Stimulated activated CD4-positive, alpha-beta T cell treated with anti-CD3 and anti-CD28 coated beads, Interleukin-12 subunit alpha, Interleukin-12 subunit beta, amount 100 ng/mL, for 48 hours (primary cell): ENCODE measurements at regions not wholly inside any gene's neighbourhood (a gene's known extent, or its start where the extent isn't known, plus 50 kb on each side); places are given as distances from the start of the nearest gene placed in this dataset.

Source experiments
- DNase-seq, 3 donors: peaks; one replicate each; pipeline ENCODE4 v3.0.0-alpha.2; 2020; ENCODE audit warnings: low read depth in 2 of 3, low spot score in 1 of 3

DNA sequence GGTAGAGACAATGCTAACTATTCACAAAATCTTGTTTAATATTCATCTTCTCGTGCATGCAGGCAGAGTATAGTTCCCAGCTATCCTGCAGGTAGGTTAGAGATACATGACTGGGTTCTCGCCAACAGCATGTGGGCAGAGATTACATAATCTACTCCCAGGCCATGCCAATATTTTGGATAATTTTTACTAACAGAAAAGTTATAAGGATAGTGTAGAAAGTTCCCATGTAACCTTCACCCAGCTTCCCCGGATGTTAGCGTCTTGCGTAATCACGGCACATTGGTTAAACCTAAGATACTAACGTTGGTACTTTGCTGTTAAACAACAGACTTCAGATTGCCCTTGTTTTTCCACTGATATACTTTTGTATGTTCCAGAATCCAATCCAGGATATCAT, 215.5 kb upstream of the LARGE1 start:
- no peak for DNase-seq

DNA sequence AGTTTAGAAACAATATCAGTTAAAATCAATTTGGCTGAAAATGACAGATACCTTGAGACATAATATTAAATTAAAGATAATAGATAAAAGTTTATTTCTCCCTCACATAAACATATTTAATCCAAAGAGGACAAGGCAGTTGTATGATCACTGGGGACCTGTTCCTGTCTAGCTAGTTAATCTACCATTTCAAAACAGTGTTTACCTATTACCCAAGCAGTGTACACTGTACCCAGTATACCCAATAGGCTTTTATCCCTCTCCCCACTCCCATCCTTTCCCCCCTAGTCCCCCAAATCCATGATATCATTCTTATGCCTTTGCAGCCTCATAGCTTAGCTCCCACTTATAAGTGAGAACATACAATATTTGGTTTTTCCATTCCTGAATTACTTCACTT, 229.7 kb upstream of the LARGE1 start:
- DNase-seq: no peak

DNA sequence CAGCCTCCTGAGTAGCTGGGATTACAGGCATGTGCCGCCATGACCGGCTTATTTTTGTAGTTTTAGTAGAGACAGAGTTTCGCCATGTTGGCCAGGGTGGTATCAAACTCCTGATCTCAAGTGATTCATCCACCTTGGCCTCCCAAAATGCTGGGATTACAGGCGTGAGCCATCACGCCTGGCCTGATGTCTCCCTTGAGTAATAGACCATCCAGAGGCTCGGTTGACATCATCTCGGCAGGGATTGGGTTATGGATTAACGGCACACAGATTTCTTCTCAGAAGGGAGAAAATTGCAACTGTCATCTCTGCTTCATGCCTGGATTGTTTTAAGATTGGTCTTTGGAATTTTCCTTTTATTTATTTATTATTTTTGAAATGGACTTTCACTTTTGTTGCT, 239.2 kb upstream of the LARGE1 start:
- DNase-seq: no peak

DNA sequence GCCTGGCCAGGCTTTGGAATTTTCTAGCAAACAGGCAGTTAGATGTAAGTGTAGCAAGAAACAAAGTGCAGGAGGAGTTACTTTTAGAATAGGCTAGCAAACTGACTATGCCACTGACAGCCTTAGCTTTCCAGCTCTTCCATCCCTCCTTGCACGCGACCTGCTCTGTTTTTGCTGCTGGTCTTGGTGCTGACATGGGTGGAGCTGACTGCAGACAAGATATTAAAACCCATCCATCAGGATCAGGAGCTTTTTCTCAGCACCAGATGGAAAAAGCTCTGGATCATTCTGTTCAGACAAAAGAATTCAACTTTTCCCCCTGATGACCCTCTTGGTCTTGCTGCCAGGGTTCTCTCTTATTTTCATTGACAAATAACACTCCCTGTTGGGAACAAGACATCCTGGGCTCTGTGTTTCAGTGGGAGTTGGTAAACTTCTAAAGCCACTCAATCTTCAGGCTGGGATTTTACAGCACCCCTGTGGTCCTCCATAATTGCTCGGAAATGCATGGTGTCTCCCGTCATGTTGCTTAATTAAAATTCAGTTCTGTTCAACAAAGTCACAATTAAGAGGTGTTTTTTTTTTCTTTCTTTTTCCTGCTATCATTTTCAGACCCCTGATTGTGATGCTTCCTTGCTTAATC, 240.0 kb upstream of the LARGE1 start:
- no peak for DNase-seq

GRCh38 chr22:34161431-34162123, 241.3 kb upstream of the LARGE1 start:
- no peak for DNase-seq

DNA sequence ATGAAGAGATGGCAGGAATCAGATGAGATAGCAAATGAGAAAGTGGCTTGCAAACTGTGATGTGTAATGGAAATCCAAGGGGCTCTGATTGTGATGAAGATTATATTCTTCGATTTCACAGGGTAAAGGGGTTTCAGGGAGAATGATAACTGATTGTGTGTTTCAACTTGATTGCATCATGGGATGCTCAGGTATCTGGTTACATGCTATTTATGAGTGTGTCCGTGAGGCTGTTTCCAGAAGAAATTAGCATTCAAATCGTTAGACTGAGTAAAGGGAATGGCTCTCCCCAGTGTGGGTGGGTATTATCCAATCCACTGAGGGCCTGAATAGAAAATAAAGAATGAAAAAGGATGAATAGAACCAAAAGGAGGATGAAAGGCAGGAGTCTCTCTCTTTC, 278.7 kb upstream of the LARGE1 start:
- DNase-seq: no peak

- DNase-seq: no peak
Observed at GRCh38 chr22:34210301-34210700, 290.0 kb upstream of the LARGE1 start.

DNA sequence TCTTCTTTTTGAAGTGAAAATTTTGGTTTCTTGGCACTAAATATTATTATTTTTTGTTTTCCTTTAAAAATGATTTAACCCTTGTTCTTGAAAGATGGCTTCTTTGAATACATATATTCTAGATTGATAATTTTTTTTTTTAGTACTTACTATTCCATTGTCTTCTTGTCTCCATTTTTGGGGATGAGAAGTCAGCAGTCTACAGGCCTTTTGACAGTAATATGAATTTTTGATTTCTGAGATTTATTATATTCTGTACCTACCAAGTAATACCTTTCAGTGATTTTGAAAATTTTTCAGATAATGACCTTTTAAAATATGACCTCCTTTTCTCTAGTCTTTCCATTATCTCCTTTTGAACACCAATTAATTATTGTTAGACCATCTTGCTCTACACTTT, 294.1 kb upstream of the LARGE1 start:
- no peak for DNase-seq

DNA sequence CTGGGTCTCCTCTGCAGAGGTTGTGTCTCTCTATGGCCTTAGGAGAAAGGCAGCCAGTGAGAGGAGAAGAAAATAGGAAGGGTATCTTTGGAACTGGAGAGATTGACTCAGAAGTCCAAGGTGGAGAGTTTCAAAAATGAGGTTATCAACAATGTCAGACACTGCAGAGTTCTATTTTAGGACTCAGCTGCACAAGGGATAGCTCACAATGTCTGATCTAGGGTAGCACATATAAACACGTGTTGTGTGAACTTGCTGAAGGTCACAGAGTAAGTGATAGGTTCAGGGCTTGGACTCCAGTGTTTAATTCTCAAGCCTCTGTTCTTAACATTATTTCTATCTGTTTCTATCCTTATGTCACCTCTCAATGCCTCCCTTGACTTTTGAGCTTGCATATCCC, 305.0 kb upstream of the LARGE1 start:
- no peak for DNase-seq

DNA sequence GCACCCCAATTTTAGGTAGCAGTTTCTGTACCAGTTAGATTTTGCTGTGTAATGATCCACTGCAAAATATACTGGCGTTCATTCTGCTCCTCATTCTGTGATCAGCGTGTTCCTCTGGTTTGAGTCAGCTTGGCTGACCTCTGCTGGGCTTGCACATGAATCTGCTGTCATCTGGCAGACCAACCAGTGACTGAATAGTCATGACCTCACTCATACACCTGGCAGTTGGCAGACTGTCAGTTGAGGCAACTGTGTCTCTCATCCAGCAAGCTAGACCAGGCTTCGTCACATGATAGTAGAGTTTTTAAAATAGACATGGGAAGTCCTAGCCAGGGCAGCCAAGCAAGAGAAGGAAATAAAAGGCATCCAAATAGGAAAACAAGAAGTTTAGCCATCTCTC, 316.3 kb upstream of the LARGE1 start:
- no peak for DNase-seq

GRCh38 chr22:34239421-34239820, 319.1 kb upstream of the LARGE1 start:
- DNase-seq: no peak

DNA sequence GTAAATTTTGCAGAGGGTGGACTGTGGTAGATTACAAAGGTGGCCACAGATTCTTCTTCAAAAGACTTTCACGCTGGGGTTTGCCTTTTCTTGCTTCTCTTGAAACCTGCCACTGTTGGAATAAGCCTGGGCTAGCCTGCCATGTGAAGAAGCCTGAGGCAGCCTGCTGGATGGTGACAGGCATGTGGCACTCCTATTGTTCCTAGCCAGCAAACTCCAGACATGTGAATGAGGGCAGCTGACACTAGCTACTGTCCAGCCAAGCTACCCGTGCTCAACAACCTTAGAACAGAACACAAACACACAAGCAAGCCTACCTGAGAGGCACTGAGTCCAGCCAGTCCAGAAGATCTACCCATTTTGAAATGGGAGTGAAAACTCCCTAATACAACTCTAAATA, 322.7 kb upstream of the LARGE1 start:
- DNase-seq: no peak

DNA sequence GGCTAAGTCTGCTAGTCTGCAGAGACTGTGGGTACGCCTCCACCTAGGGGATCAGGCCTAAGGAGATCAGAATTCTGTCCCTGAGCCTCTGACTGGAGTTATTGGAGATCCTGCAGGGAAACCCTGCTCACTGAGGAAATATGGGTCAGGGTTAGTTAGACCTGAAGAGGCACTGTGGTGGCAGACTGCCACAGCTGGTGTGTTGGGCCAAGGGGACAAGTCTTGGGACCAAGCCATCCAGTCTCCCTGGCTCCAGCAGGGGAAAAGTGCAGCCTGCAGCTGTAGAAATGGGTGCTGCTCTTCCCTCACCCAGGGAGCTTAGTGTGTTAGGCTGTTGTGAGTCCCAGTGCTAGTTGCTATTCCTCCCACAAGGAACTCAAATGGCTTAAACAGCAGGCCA, 334.8 kb upstream of the LARGE1 start:
- DNase-seq: no peak

DNA sequence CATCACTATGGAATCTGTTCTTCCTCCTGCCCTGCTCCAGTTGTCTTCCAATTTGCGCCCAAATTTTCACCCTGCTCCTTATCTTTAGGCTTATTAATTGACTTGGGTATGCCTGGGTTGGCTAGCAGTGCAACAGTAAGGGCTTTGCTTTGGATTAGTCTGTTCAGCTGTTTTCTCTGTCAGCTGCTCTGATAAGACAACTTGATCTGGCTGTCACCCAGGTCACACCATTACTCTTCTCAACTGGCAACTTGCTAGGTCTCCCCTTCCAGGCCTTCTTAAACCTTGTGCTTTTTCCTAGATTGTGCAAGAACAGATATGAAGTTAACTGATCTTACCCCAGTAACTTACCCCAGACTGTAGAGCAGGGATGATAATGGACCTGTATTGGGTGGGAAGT, 357.8 kb upstream of the LARGE1 start:
- no peak for DNase-seq

DNA sequence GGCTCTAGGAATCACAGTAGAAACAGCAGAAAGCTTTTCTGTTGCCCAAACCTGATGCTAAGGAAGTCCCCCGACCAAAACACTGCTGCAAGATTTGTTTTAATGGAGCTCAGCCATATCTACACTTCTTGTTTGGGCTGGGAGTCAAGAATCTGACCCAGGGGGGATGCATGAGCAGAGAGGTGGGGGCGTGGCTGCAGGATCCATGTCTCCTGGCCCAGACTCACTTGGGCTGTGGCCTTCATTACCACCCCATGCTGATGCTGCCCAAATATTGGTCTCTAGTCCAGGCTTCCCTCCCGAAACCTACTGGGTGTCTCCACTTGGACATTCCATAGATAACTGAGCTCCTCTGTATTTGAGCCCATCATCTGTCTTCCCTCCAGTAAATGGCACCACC, 361.5 kb upstream of the LARGE1 start:
- no peak for DNase-seq

- no peak for DNase-seq
Observed at GRCh38 chr22:34283844-34284243, 363.6 kb upstream of the LARGE1 start.

DNA sequence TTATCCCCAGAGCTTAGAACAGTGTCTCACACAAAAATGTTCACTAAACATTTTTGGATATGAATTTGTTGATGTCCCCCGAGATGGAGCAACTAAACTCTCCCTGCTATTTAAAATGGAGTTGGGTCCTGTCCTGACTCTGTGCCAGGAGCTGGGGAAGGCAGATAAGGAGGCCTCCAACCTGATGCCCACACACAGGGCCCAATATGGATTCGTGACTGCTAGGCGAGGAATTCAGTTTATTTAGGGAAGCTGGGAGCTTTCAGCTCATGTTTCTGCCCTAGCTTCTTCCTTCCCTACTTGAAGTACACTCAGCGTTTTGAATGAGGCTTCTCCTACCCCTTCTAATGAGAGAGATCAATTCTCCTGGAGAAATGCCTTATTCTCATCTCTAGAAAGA, 373.0 kb upstream of the LARGE1 start:
- no peak for DNase-seq

DNA sequence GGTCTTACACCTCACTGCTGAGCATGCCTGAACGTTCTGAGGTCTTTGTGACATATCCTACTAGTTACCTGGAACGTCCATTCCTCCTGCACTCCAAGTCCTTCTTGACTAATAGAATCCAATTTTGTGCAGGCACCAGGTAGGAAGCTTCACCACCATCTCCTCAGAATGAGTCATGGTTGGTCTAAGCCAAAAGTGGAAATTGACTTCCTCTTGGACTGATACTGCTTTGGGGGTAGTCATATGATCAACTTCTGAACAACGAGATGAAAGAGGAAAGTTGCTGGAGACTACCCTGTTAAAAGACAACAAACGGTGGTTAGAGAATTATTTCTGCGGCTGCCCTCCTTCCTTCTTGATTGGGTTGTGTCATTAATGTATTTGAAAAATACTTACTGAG, 374.2 kb upstream of the LARGE1 start:
- no peak for DNase-seq

GRCh38 chr22:34294986-34295385, 374.7 kb upstream of the LARGE1 start:
- no peak for DNase-seq

DNA sequence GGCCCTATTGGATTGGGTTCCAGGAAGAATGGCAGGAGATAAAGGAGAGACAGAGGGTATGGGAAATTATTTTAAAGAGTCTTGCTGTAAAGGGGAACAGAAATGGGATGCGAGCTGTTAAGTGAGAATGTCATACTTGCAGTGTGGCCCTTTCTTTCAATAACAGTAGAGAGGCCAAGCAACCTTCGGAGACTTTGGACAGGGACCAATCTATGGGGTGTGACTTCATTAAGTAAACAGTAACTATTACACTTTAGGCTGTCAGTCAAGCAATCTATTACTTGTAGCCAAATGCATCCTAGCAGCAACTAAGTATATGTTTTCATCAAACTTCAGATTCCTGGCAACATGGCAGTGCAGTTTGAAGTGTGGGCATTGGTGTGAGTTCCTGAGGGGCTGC, 376.2 kb upstream of the LARGE1 start:
- no peak for DNase-seq

- DNase-seq: no peak
Observed at GRCh38 chr22:34297536-34298120, 377.4 kb upstream of the LARGE1 start.

DNA sequence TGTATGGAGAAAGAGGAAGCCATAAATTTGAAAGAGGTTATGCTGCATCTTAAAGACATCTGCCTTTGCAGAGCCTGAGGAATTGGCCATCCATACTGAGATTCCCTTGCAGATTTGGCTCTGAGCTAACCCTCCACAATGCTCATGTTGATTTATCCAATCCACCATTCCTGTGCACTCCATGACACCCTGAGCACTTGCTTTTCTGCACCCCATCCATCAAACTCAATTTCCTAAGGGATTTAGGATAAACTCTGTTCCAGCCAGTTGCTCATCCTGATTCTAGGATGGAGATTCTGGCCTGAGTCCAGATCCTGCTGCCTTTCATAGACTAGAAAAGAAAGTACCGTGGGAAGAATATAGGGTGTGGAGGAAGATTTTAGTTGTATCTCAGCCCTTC, 379.2 kb upstream of the LARGE1 start:
- DNase-seq: no peak

DNA sequence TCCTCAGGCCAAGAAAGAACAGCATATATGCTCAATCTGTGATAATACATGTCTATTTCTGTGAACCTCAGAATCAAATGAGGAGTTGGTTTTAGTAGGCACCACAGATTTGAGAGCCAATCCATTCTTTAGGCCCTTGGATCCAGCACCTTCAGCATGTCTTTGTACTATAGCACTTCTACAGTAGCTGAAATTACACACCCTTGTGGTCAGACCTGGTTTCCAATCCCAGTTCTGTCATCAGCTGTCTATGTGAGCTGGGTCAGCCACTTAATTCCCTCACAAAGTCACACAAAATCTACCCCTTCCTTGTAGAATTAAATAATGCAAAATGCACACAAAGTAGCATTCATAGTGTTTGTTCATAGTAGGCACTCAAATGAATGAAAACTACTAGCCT, 381.3 kb upstream of the LARGE1 start:
- DNase-seq: no peak
